ENCODE measurements at regions not wholly inside any gene's neighbourhood (a gene's known extent, or its start where the extent isn't known, plus 50 kb on each side); places are given as distances from the start of the nearest gene placed in this dataset.
"Not testable (repeated sequence)": the region's sequence is repeated elsewhere in the genome, so short reads cannot be mapped to it uniquely, and the experiment has no call there.

DNA sequence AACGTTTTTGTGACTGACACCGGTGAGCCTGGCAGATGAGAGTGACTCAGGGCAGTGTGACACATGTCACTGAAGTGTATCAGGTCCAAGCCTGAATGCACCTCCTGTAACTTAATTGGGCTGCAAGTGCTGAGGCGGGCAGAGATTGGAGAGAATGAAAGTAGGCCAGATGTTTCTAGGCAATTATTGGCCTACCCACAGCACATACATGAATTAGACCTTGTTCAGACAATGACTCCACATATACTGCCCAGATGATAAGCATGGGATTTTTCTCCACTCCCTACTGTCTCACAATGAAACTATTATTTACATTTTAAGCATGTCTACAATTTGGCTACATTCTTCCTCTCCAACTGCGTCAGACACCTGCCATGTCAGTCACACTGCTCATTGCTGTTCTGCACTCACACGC, 187.3 kb upstream of the ZNF385D start:
- Histone ChIP-seq H3K36me3 (ENCODE audit: insufficient read depth, low read depth, low read length) (no peaks in the 10 kb centered on the region), H3K4me1 (ENCODE audit: insufficient read depth, low read length) (no peaks in the 10 kb centered on the region), H3K4me3 (ENCODE audit: low read length) (no peak overlapping the region), H3K27ac (ENCODE audit: low read length) (no peak overlapping the region), H3K9ac (ENCODE audit: low read depth, low read length) (no peak overlapping the region), H3K9me3 (ENCODE audit: insufficient read depth, low read depth, low read length) (no peaks in the 10 kb centered on the region), H3K27me3 (ENCODE audit: insufficient read depth, low read length) (no peaks in the 10 kb centered on the region)

DNA sequence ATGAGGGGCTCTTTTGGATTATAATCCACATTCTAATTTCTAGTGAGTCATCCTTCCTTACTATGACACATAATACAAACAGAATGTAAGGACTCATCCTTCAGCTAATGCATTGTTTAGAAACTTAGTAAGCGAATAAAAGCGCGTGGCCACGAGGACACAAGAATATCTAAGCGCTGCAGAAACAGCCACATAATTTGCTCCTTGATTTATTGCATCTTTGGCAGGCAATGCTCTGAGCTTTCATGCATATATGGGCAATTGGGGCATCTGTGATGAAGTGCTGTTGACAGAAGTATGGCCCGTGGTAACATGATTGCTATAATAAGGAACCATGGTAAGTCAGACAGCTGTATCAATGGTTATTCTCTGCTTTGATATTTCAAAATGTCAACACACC, 191.3 kb upstream of the ZNF385D start:
- H3K4me3 ChIP-seq (ENCODE audit: low read length) = no peak overlapping the region
- H3K9me3 ChIP-seq (ENCODE audit: insufficient read depth, low read depth, low read length) = no peaks in the 10 kb centered on the region
- H3K27me3 ChIP-seq (ENCODE audit: insufficient read depth, low read length) = no peaks in the 10 kb centered on the region
- no peak overlapping the region for H3K9ac ChIP-seq (ENCODE audit: low read depth, low read length)
- H3K4me1 ChIP-seq (ENCODE audit: insufficient read depth, low read length) = no peaks in the 10 kb centered on the region
- no peaks in the 10 kb centered on the region for H3K36me3 ChIP-seq (ENCODE audit: insufficient read depth, low read depth, low read length)
- H3K27ac ChIP-seq (ENCODE audit: low read length) = no peak overlapping the region

DNA sequence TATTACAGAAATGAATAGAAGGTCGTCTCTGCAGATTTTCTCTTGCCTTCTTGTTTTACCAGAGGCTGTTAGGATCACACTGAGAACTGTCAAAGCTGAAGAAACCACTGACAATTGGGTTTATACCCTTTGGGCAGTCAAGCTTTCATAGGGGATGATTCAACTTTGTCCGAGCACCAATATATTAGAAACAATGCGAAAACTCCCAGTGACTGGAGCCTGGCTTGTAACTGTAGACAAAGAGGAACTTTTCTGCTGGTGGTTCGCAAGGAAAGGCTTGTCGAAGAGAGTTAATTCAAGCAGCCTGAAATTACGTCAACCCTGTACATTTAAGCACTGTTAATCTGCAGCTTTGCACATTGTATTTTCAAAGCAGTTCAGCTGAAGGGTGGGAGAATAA, 193.2 kb upstream of the ZNF385D start:
- Histone ChIP-seq H3K27me3 (ENCODE audit: insufficient read depth, low read length) (no peaks in the 10 kb centered on the region), H3K4me1 (ENCODE audit: insufficient read depth, low read length) (no peaks in the 10 kb centered on the region), H3K9ac (ENCODE audit: low read depth, low read length) (no peak overlapping the region), H3K9me3 (ENCODE audit: insufficient read depth, low read depth, low read length) (no peaks in the 10 kb centered on the region), H3K4me3 (ENCODE audit: low read length) (no peak overlapping the region), H3K27ac (ENCODE audit: low read length) (no peak overlapping the region), H3K36me3 (ENCODE audit: insufficient read depth, low read depth, low read length) (no peaks in the 10 kb centered on the region)

DNA sequence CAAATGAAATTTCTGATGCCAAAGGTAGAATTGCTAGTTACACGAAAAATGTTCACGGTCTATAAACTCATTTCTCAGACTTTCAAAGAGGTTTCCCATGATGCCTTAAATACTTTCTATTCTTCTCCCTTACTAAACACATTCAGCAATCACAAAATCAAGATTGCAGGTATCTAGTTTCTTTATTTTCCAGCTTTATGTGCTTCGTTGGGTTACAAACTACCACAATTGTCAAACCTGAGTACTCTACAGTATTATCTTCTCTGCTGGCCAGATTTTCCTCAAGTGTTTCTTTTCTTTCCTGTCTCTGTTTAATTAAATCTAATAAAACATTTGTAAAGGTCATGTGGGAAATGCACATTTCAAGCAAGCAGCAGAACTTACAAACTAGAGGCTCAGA, 201.8 kb upstream of the ZNF385D start:
- H3K4me3 ChIP-seq (ENCODE audit: low read length) = no peak overlapping the region
- H3K27ac ChIP-seq (ENCODE audit: low read length) = no peak overlapping the region
- H3K9me3 ChIP-seq (ENCODE audit: insufficient read depth, low read depth, low read length) = no peaks in the 10 kb centered on the region
- no peaks in the 10 kb centered on the region for H3K4me1 ChIP-seq (ENCODE audit: insufficient read depth, low read length)
- H3K27me3 ChIP-seq (ENCODE audit: insufficient read depth, low read length) = no peaks in the 10 kb centered on the region
- H3K36me3 ChIP-seq (ENCODE audit: insufficient read depth, low read depth, low read length) = no peaks in the 10 kb centered on the region
- no peak overlapping the region for H3K9ac ChIP-seq (ENCODE audit: low read depth, low read length)

DNA sequence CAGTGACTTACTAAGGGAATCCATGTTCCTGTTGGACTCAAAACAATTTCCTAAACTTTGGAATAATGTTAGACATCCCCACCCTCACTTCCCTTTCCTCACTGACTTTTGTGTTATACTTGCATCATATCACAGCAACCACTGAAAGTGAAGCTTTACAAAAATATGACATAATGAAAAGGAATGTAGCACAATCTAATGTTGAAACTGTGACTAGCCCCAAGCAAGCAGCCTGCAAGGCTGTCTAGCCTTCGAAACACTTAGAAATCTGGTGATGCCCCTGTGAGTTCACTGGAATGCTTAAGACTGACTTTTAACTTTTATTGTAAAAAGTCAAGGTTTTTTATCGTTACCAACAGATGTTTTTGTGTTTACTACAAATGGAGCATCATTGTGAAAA, 203.7 kb upstream of the ZNF385D start:
- H3K27ac ChIP-seq (ENCODE audit: low read length) = no peak overlapping the region
- H3K27me3 ChIP-seq (ENCODE audit: insufficient read depth, low read length) = no peaks in the 10 kb centered on the region
- H3K4me1 ChIP-seq (ENCODE audit: insufficient read depth, low read length) = no peaks in the 10 kb centered on the region
- no peaks in the 10 kb centered on the region for H3K9me3 ChIP-seq (ENCODE audit: insufficient read depth, low read depth, low read length)
- no peaks in the 10 kb centered on the region for H3K36me3 ChIP-seq (ENCODE audit: insufficient read depth, low read depth, low read length)
- H3K4me3 ChIP-seq (ENCODE audit: low read length) = no peak overlapping the region
- no peak overlapping the region for H3K9ac ChIP-seq (ENCODE audit: low read depth, low read length)

DNA sequence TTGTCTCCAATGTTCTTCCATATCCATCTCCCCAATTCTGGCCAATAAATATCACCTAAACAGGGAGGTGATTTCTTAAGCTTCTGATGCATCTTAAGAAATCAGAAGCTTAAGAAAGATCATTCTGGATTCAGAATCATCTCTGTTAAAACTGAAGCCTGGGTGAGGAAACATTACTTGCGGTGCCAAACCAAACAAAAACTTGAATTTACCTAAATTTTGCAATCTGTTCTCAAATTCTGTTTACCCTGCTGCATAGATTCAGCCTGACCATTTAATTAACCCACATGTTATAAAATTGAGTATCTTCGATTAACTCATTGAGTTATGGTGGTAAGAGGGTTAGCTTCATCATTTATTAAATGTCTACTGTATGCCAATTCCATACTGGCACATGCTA, 204.4 kb upstream of the ZNF385D start:
- Histone ChIP-seq H3K4me1 (ENCODE audit: insufficient read depth, low read length) (no peaks in the 10 kb centered on the region), H3K4me3 (ENCODE audit: low read length) (no peak overlapping the region), H3K27me3 (ENCODE audit: insufficient read depth, low read length) (no peaks in the 10 kb centered on the region), H3K27ac (ENCODE audit: low read length) (no peak overlapping the region), H3K9ac (ENCODE audit: low read depth, low read length) (no peak overlapping the region), H3K9me3 (ENCODE audit: insufficient read depth, low read depth, low read length) (no peaks in the 10 kb centered on the region), H3K36me3 (ENCODE audit: insufficient read depth, low read depth, low read length) (no peaks in the 10 kb centered on the region)

DNA sequence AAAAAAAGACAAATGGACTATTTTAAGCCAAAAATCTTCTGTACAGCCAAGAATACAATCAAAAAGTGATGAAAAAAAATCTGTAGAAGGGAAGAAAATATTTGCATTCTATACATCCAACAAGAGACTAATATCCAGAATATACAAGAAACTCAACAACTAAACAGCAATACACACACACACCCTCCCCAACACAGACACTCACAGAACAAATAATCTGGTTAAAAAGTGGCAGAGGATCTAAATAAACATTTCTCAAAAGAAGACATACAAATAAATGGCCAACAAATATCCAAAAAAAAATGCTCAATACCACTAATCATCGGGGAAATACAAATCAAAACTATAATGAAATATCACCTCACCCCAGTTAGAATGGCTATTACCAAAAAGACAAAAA, 209.0 kb upstream of the ZNF385D start:
- no peaks in the 10 kb centered on the region for H3K36me3 ChIP-seq (ENCODE audit: insufficient read depth, low read depth, low read length)
- H3K4me3 ChIP-seq (ENCODE audit: low read length) = no peak overlapping the region
- no peaks in the 10 kb centered on the region for H3K27me3 ChIP-seq (ENCODE audit: insufficient read depth, low read length)
- no peak overlapping the region for H3K9ac ChIP-seq (ENCODE audit: low read depth, low read length)
- H3K4me1 ChIP-seq (ENCODE audit: insufficient read depth, low read length) = no peaks in the 10 kb centered on the region
- no peak overlapping the region for H3K27ac ChIP-seq (ENCODE audit: low read length)
- H3K9me3 ChIP-seq (ENCODE audit: insufficient read depth, low read depth, low read length) = no peaks in the 10 kb centered on the region

DNA sequence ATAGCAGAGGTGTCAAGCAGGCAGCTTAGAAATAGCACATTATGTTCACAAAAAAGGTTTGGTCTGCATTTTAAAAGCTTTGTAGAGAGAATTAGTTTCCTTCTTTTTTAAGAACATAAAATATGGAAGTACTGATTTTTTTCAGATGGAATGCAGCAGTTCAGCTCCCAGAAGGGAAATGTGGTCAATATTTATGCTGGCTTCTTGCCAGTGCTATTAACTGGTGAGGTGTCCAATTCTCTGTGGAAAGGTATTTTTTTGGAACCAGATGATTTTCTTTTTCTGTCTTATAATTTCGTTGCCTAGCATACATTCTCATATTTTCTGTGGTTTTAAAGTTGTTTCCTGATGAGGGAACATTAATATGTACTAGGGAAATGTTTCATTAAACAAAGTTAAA, 211.4 kb upstream of the ZNF385D start:
- Histone ChIP-seq H3K36me3 (ENCODE audit: insufficient read depth, low read depth, low read length) (no peaks in the 10 kb centered on the region), H3K4me3 (ENCODE audit: low read length) (no peak overlapping the region), H3K27me3 (ENCODE audit: insufficient read depth, low read length) (no peaks in the 10 kb centered on the region), H3K27ac (ENCODE audit: low read length) (no peak overlapping the region), H3K4me1 (ENCODE audit: insufficient read depth, low read length) (no peaks in the 10 kb centered on the region), H3K9ac (ENCODE audit: low read depth, low read length) (no peak overlapping the region), H3K9me3 (ENCODE audit: insufficient read depth, low read depth, low read length) (no peaks in the 10 kb centered on the region)

DNA sequence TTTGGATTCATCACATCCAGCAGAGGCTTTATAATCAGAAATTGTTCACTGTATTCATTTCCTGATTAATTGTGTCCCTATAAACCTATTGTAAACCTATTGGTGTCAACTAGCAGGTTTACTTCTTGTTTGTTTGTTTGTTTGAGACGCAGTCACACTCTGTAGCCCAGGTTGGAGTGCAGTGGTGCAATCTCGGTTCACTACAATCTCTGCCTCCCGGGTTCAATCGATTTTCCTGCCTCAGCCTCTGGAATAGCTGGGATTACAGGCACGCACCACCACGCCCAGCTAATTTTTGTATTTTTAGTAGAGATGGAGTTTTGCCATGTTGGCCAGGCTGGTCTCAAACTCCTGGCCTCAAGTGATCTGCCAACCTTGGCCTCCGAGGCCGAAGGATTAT, 215.4 kb upstream of the ZNF385D start:
- not testable (repeated sequence) for H3K9me3 ChIP-seq (ENCODE audit: insufficient read depth, low read depth, low read length); H3K9ac ChIP-seq (ENCODE audit: low read depth, low read length); H3K4me1 ChIP-seq (ENCODE audit: insufficient read depth, low read length); H3K36me3 ChIP-seq (ENCODE audit: insufficient read depth, low read depth, low read length); H3K27ac ChIP-seq (ENCODE audit: low read length); H3K4me3 ChIP-seq (ENCODE audit: low read length); H3K27me3 ChIP-seq (ENCODE audit: insufficient read depth, low read length)

DNA sequence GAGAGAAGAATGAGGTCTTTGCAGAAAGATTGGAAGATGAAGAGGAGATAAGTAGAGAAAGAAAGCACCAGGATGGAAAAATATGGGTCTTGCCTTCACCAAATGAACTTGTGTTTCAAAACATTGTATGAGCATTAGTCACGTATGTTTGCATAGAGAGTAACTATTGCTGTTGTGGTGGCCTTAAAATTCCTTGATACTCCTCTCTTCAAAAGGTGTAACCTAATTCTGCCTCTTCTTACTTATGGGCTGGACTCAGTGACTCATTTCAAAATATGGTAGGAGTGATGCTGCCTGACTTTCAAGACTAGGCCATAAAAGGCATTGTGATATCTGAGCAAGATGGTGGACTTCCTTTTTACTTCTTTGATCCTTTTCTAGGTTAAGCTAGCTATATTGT, 228.7 kb upstream of the ZNF385D start:
- Histone ChIP-seq H3K36me3 (ENCODE audit: insufficient read depth, low read depth, low read length) (no peaks in the 10 kb centered on the region), H3K27ac (ENCODE audit: low read length) (no peak overlapping the region), H3K27me3 (ENCODE audit: insufficient read depth, low read length) (no peaks in the 10 kb centered on the region), H3K9ac (ENCODE audit: low read depth, low read length) (no peak overlapping the region), H3K4me1 (ENCODE audit: insufficient read depth, low read length) (no peaks in the 10 kb centered on the region), H3K9me3 (ENCODE audit: insufficient read depth, low read depth, low read length) (no peaks in the 10 kb centered on the region), H3K4me3 (ENCODE audit: low read length) (no peak overlapping the region)

DNA sequence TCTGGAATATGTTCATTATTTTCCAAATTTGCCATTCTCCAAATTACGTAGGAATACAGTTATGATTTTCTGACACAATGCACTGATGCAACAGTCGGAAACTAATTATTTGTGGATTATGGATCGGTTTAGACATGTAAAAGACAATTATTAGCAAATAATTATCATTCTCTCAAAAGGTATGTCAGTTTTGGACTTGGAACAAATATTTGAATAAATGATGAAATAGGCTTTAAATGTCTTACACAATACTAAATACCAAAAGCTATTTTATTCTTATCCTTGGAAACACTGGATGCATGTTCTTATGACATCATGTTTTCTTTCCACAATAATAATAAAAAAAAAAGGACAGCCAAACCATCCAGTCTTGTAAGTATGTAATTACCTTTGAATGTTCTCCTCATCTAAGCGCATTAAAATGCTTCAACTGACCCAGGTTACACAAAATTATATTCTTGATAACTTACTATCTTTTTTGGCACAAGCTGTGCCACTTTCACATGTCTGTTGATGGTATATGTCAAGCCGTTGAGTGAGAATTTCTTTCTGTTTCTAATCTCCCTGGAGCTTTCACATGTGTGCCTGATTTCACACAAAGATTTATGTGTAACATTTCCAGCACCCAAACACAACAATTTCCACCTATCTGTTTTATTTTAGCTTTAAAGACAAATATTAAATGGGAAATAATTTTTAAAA, 238.5 kb upstream of the ZNF385D start:
- Histone ChIP-seq H3K9ac (ENCODE audit: low read depth, low read length) (no peak overlapping the region), H3K4me3 (ENCODE audit: low read length) (no peak overlapping the region), H3K9me3 (ENCODE audit: insufficient read depth, low read depth, low read length) (no peaks in the 10 kb centered on the region), H3K27me3 (ENCODE audit: insufficient read depth, low read length) (no peaks in the 10 kb centered on the region), H3K27ac (ENCODE audit: low read length) (no peak overlapping the region), H3K4me1 (ENCODE audit: insufficient read depth, low read length) (no peaks in the 10 kb centered on the region), H3K36me3 (ENCODE audit: insufficient read depth, low read depth, low read length) (no peaks in the 10 kb centered on the region)

DNA sequence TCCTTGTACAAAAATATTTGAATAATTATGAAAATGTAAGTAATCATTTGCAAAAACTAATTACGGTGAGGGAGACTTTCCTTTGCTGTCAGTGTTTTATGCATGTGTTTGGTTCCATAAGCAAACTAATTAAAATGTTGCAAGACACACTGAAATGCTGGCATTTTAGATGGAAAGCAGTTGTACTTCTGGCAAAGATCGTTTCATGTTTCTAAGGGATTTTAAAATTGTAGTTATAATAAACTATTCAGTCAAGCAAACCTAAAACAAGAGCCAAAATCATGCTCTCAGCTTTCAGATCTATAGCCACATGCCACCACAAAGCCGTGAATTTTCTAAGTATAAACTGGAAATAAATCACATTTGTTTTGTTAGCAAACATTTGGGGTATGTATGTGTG, 240.1 kb upstream of the ZNF385D start:
- no peak overlapping the region for H3K4me3 ChIP-seq (ENCODE audit: low read length)
- no peaks in the 10 kb centered on the region for H3K9me3 ChIP-seq (ENCODE audit: insufficient read depth, low read depth, low read length)
- no peak overlapping the region for H3K27ac ChIP-seq (ENCODE audit: low read length)

More for the DNA sequence above, 240.1 kb upstream of the ZNF385D start:
- H3K9ac ChIP-seq (ENCODE audit: low read depth, low read length) = no peak overlapping the region
- H3K4me1 ChIP-seq (ENCODE audit: insufficient read depth, low read length) = no peaks in the 10 kb centered on the region
- H3K27me3 ChIP-seq (ENCODE audit: insufficient read depth, low read length) = no peaks in the 10 kb centered on the region
- H3K36me3 ChIP-seq (ENCODE audit: insufficient read depth, low read depth, low read length) = no peaks in the 10 kb centered on the region
